ENCODE measurements at regions not wholly inside any gene's neighbourhood (a gene's known extent, or its start where the extent isn't known, plus 50 kb on each side); places are given as distances from the start of the nearest gene placed in this dataset.

DNA sequence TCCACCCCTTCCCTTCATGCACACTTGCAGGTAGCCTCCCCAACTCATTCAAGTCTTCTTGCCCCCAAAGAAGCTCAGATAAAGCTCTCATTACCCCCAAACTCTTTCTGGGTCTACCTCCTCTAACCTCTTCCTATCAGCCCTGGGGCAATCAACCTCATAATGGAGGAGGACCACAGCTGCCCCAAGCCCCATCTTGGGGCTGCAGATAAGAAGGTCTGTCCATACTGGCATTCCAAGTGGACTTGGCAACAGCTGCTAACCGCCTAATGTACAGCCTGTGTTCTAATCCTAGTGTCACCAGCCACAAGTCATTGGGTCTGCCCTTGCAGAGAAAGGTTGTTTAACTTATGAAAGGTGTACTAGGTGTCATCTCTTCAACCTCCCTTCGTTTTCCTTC is 107.4 kb upstream of the ADGRF1 start:
- DNase-seq, result no peak

DNA sequence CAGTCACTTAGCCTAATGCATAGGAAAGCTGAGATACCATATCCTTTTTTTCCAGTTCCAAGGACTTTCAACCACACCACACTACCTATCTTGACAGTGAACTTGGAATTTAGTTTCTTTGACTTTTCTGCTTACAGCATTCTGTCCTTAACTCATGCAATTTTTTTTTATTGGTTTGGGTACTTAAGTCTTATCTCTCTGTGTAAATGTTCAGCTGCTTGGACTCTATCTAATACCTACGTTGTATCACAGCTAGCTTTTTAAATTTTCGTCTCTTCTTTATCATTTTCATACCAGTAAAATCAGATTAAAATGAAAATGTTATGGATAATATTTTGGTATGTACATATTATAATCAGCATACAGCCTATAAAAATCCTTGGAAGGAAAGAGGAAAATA is 106.9 kb upstream of the ADGRF1 start:
- DNase-seq, result no peak

DNA sequence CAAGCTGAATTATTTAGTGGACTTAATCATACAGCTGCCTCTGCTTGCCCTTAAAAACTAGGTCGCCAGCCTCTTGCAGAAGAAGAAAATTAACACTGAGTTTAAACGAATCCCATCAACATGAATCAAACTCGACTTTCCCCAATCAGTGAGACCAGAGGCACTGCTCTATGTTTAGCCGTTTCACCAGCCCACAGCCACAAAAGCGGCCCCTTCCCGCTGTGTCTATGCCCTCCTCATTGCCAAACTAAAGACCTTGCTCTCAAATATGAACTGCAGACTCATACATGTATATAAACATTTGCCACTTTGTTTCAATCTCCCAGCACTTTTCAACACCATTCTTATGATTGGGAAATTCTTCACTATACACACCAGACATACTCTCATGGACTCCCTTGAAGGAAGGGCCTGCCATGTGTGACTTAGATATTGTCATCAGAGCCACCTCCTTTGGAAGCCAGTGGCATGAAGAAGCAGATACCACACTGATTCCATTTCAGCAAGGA is 105.8 kb upstream of the ADGRF1 start:
- DNase-seq, result no peak

DNA sequence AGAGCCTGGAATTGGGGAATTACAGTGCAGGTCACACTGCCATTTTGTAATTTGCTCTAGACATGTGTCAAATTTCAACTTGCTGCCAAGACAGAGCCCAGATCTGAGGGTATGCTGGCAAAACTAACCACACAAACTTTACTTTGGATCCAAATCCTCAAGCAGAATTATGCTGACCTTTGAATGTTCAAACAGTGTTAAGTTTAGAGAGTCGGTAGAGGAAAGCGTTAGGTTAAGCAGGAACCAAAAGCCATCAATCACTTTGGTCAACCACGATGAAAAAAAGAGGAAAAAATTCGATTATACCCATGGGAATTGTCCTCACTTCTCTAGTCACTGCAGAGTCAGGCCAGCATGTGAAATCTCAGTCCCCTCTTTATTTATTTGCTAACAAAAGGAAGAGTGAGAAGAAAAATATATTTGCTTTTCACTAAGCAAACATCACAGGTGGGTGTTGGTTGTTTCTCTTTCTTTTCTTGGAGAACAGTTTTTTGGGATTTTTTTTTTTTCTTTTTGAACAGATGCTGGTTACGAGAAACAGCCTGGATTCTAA is 105.1 kb upstream of the ADGRF1 start:
- no peak for DNase-seq

DNA sequence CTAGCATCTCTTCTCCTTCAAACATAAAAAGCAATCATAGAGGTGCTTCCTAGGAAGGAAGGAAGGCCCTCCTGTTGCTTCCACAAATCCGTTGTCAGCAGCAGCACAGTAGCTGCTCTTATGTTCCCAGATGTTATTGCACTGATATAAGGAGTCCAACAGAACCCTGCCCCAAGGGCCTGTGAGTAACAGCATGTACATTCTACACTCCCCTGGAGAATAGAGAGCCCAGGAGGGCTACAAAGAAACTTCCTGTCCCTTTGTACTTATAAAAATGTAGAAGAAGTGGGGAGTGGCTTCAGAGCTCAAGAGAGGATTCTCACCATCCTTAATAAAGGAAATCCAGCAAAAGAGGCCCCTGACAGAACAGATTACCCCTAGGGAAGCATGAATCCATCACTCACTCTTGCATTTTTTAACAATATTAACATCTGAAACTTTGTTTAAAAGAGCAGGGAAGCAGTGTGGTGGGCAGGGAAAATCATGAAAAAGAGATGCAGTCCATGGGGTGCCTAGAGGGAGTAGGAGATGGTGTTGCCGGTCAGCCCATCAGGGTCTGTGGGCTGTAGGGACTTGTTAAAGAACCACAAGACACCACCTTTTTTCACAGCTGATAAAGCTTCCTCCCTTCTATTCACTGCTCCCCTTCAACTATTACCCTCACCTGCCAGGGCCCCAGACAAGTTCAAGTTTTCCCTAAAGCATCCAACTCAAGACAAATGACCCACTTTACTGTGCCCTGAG is 104.5 kb upstream of the ADGRF1 start:
- DNase-seq, result no peak

DNA sequence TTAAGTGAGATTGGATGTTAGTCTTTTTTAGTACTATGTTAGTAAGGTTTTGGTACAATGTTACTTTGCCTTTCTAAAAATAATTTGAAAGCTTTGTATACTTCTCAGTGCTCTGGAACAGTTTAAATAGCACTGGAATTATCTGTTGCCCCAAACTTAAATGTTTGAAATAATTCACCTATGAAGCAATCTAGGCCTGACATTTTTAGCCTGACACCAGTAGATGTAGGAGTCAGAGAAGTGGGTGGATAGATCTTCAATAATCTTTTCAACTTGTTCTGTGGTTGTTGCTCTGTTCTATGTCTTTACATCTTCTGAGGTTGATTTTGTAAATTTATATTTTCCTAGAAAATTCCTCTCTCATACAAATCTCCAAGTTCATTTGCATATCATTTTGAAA is 103.1 kb upstream of the ADGRF1 start:
- DNase-seq, result no peak

DNA sequence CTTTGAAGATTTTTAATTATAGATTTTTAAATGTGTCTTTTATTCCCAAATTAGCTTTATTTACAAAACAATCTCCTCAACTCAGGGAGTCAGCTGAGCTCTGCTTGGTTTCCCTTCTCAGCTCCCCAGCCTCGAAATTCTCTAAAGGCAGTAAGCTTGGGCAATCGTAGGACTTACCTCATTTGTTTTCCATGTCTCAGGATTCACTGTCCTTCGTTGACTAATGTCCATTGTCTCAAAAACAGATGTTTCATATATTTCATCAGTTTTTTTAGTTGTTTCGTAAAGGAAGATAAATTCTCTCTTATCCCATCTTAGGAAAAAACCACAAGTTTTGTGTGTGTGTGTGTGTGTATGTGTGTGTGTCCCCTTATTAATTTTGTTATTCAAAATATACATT is 102.2 kb upstream of the ADGRF1 start:
- no peak for DNase-seq

DNA sequence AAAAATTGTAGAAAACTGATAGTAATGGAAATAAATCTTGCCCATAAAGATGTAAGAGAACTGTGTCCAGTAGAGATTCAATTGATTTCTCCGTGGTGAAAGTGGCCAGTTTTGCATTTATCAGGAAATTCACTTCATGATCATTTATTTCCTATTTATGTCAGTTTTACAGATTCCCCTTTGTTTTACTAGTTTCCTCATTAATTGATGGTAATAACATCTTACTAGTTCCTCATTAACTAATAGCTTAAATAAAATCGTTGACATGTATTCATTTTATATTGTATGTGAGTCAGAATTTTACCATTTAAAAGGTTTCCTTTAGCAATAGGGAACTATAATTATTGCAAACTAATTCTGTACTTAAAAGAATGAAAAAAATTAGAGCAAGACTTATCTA is 99.8 kb upstream of the ADGRF1 start:
- DNase-seq, result no peak

DNA sequence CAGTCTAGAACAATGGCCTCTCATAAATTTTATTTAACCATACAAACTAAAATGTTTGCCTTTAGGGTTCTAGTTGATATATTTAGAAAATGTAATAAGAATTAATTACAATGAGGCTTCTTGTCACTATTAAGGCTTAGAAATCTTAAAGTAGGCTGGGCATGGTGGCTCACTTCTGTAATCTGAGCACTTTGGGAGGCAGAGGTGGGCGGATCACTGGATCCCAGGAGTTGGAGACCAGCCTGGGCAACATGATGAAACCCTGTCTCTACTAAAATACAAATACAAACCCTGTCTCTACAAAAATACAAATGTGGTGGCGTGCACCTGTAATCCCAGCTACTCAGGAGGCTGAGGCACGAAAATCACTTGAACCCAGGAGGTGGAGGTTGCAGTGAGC is 99.0 kb upstream of the ADGRF1 start:
- DNase-seq, result no peak

DNA sequence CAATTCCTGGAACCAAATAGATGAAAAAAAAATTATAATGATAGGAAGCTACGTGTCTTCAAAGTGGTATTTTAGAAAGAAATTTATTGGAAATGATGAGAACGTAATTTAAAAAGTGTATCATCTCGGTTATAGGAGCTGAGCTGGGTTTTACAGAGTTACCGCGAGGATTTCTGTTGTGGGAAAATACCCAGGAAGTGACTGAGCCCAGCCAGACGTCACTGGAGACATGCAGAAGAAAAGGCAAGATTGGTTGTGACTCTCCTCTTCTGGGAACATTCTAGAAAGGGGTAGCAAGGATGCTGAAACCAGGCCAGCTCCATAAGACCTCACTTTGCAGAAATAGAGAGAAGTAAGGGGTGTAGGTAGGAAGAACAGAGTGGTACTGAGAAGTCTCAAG is 95.9 kb upstream of the ADGRF1 start:
- DNase-seq, result no peak

DNA sequence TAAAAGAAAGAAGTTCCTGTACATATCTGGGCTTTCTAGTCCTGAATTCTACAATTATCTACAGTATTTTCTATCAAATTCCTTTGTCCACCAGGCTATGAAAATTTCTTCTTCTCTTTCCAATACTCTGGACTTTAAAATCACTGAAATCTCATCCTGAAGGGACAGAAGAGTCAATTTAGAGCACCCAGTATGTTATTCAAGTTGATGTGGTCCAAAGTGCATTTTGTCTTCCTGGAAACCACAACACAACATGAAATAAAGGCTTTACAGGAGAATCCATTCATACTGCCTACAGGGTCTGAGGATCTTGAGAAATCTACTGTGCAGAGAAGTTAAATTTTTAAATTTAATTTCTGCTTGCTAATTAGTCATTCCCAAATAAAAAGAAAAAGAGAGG is 94.9 kb upstream of the ADGRF1 start:
- DNase-seq, result no peak

DNA sequence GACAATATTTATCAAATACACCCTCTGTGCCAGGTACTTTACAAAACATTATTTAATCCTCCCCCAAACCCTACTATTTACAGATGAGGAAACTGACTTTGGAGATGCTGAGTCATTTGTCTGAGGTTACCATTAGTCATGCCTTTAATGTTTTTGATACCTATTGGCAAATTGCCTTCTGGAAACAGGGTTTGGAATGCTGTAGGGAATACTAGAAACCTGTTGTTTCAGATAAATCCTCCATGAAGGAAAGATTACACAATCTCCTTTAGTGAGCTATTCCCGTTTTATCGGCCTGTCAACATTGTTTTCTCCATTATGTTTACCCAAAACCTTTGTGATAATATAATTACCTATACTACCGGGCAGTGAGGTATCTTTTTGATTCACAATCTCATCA is 93.6 kb upstream of the ADGRF1 start:
- DNase-seq, result no peak

DNA sequence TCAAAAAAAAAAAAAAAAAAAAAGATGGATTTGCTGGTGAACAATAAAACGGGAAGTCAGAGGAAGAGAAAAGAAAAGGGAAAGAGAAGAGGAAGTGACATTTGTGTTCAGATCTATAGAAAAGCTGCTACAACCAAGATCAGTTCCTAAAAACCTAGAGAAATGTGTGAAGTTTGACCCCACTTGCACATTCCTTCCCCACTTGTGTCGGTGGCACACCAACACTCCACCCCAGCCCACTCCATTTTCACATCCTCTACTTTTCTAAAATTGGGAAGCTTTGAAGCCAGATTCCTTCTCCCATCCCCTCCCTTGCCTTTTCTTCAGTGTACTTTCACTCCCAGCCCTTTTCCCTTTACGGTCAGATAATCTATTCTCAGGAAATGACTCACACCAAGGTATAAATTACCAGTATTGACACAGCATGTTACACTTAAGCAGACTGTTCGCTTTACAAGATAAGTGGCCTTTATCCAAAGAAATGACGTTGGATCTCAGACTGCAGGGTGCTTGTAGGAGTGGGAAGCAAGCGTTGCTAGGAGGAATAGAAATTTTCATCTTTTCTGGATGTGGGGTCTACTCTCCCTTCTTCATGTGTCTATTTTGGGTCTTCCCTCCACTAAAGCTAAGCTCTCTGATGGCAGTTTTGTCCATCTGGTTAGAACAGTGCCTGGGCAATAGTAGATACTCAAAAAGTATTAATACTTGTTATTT is 92.5 kb upstream of the ADGRF1 start:
- DNase-seq, result no peak

DNA sequence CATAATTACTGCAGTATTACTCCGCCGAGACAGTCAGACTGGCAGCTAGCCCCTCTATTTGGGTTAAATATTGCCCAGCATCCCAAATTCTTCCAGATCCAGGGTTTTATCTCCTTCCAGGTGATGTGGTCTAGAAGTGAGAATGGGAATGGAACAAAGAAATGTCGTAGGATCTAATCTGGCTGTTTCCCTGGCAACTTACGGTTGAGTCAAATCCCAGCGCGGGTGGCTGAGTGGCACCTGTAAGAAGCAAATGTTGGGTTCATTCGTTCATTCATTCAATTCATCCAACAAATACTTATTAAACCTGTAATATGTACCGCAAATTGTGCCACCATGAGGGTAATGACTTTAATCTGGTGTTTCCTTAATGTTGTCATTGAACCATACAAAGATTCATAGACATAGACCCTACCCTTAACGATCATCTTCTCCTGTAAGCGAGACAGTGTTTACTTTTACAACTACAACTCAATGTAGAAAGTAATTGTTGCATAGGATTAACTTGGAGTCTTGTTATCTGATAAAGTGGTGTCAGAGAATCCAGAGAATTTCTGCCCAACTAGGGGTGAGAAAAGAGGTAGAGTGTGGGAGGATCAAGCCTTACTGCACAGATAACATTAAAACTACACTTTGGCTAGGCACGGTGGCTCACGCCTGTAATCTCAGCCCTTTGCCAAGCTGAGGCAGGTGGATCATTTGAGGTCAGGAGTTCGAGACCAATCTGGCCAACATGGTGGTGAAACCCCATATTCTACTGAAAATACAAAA is 91.3 kb upstream of the ADGRF1 start:
- DNase-seq, result no peak

DNA sequence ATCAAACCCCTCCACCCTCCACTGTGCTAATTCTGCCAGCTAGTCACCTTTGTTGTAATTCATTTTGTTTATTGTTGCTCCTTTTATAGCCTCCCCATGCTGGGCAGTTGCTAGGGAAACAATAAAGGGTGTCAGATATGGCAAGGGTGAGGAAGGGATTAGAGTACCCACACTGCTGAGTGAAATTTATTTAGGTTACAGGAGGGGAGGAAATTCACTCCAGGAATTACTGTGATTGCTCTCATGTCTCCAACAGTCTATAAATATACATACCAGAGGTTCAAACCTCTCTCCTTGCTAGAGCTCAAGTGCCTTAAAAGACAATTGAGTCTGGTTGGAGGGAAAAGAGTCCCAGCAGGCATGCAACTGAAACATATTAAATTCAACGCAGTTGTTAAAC is 90.6 kb upstream of the ADGRF1 start:
- no peak for DNase-seq

DNA sequence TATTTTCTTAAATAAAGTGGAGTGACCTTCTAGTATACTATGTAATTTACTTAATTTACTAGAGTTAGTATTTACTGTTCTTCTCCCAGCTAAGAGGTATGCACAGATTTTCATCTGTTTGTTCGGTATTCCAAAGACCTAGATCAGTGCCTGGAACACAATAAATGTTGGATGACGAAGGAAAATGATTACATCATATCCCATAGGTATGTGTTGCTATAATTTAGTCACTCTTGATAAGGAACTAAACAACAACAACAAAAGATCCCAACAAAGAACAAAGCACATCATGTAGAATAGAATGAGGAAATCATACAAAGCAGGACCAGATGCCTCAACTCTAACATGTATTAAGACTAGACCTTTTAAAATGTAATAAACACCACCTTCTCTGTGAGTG is 89.6 kb upstream of the ADGRF1 start:
- DNase-seq, result no peak

DNA sequence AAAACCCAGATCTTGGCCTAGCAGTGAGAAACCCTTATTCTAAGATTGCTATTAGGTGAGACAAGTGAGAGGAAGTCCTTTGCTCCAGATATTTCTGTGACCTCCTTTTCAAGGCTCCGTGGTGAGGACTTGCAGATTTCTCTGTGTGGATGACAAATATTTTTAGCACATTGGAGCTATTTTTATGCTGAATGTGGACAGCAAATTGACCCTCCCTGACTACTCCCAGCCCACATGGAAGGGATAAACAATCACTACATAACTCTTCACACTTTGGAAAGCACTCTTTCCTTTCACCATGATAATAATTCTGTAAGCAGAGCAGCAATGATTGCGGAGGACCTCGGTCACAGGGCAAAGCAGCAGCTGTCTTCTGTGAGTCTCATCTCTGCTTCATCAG is 88.0 kb upstream of the ADGRF1 start:
- no peak for DNase-seq

DNA sequence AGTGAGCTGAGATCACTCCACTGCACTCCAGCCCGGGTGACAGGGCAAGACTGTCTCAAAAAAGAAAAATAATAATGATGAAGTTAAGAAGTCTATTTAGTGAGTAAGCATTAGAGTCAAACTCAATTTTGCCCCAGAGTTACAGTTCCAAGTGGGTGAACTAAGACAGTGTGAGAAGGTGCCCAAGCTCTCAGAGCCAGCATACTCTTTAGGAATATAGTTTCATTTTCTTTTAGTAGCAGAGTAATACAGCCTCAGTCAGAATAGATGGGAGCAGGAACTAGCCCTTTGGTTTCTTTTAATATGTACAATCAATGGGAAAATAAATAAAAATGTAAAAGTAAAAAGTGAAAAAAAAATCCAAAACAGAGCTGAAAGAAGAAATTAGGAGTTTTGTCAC is 87.0 kb upstream of the ADGRF1 start:
- no peak for DNase-seq

DNA sequence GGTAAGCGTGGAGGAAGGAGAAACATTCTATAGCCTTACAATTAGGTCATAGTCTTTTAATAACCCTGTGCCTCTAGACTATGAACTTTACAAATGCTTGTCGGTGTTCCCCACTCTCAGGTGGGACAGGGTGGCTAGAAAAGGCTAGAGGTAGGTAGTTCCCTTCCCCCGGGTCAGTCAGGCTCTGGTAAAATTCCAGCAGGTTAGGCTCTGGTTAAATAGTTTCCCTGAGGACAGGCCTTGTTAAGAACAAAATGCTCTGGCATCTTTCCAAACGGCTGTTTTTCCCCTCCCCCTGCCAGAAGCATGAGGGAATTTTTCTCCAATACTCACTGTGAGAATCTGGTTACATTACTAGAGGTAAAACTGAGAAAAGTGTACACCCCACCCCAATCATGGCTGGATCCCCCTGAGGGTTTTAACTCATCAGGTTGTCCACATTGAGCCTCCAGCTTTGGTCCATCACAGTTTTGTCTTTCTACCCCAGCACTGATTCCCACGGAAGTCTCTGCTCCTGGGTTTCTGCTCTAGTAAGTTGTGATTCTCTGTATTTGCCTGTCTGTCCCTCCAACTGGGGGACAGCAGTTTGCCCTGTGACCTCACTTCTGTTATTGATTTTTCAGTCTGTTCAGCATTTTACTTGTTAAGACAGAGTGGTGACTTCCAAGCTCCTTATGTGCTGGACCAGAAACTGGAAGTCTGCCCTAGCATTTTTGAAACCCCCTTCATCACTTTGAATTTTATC is 84.7 kb upstream of the ADGRF1 start:
- DNase-seq, result no peak

DNA sequence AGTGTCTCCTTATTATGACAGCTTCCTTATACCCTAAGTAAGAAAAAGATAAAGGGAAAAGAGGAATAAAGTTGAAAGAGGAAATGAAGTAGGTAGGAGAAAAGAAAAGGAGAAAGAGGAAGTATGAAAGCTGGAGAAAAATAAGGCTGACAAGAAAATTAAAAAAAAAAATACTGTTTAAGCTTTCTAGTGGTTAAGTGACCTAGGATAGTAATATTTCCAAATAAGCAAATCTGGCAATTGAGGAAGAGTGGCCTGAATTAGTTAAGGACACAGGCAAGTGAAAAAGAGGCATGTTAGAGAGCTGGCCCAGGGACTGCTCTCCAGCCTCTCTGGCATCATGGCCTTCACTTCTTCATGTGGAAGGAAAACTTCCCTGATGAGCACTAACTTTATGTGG is 76.5 kb upstream of the ADGRF1 start:
- no peak for DNase-seq

DNA sequence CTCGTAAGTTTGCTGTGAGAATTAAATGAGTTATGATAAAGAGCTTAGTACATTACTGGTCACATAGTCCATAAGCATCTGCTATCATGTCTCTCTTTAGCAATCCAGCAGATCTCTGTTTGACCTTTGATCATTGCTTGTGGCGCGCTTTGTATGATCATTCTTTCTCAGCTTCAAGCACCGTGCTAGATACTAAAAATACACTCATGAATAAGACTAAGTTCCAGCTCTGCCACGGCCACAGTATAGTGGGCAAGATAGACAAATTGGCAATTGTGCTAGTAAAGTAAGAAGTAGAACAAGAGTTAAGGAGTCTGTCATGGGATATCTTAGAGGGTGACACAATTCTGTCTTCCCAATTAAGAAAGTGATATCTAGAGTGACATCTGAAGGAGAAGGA is 75.2 kb upstream of the ADGRF1 start:
- DNase-seq, result no peak

DNA sequence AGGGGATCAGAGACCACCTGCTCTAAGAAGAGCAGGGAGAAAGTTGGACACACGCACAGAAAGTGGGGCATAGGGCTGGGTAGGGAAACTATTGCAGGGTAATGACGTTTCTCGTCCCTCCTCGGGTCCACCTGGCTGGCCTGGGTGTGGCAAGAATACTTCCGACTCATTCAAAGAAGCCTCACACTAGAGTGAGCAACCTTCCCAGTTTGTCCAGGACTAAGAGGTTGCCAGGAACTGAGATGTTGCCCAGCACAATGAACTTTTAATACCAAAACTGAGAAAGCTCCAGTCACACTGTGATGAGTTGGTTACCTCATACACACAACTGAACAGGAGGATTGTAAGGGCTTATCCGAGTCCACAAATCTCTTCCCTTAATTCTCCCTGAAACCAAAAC is 74.5 kb upstream of the ADGRF1 start:
- no peak for DNase-seq

DNA sequence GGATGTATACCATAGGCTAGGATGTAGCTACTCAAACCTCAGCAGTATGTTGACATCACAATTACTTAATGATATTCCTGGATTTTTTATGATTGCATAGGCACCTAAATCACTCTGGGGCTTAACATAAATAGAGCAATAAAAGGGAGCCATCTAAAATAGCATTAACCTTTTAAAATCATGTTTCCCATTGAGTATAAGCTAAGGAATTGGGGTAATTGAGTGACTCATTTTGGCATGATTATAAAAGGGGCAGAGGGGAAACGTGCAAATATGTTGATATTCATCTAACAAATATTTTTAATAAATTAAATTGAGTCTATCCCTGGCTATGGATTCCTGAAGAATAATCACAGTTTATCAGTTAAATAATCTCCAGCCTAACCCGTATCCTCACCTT is 74.0 kb upstream of the ADGRF1 start:
- no peak for DNase-seq
